ENCODE measurements at regions not wholly inside any gene's neighbourhood (a gene's known extent, or its start where the extent isn't known, plus 50 kb on each side); places are given as distances from the start of the nearest gene placed in this dataset.

- TF ChIP-seq EZH2 (IDR thresholded peaks at IDR 0.05; ENCODE audit: low read length, missing control alignments) (no peak), CTCF (conservative IDR thresholded peaks at IDR 0.05 in 1 of 2, IDR thresholded peaks at IDR 0.05 in 1 of 2; ENCODE audit: low read depth in 1 of 2, low read length in 2 of 2) (no peak)
Measured at GRCh38 chr3:67715971-67716370, 61.6 kb upstream of the SUCLG2 start.
